GM19043 (cell line): ENCODE measurements at regions not wholly inside any gene's neighbourhood (a gene's known extent, or its start where the extent isn't known, plus 50 kb on each side); places are given as distances from the start of the nearest gene placed in this dataset.
"Not testable (repeated sequence)": the region's sequence is repeated elsewhere in the genome, so short reads cannot be mapped to it uniquely, and the experiment has no call there.

ENCODE experiments used
- ATAC-seq: cut with Tn5 transposase; IDR thresholded peaks from one replicate; pipeline ENCODE4 v1.9.1; 2021; ENCODE audit warnings: low read depth; ENCODE audit not compliant: unreplicated experiment

DNA sequence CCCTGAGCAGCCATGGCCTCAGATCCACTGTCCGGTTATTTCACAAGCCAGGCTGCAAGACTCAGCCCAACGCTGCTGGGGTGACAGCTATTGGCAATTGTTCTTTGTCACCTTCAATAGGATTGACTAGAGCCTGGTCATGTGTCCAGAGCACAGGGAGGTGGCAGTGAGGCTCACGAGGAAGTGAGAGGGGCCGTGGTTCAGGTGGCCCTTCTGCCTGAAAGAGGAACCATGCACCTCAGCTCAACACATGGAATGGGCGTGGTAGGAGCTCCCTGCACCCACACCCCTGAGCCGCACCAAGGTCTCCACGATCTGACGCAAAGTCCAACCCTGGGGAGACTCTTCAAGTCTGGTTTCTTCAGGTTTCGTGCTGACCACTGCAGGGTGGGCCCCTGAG is 184.8 kb upstream of the CDH4 start:
- ATAC-seq = no peak

DNA sequence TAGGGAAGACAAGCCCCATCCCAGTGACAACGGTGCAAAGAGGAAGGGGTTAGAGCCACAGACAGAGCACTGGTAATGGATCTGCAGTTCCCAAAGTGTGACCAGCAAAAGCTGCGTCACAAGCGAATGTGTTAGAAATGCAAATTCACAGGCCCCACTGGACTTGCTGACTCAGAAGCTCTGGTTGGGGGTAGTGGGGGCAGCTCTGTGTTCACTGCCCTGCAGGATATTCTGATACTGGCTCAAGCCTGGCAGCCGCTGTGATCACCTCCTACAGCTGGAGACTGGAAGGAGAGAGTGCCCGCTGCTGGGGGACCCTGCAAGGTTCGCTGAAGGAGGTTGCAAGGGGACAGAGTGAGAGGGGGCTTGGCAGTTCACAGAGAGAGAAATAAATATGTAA is 179.7 kb upstream of the CDH4 start:
- no peak for ATAC-seq

- no peak for ATAC-seq
These were observed 178.7 kb upstream of the CDH4 start for GRCh38 chr20:61073376-61073775.

DNA sequence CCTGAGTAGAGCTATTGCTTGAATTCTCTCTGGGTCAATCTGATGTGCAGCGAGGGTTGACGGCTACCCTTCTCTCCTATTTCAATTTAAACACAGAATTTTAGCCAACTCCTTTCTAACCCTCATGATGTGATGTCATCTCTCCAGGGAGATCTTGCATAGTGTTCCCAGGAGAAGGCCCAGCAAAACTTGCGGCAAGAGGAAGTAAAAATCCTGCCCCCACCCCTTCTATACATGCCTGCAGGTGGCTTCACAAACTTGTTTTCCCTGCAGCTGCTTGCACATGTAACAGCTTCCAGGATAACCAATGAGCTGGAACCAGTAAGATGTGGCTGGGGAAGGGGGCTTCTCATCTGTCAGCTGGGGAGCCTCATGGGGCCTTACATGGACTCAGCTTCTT is 169.3 kb upstream of the CDH4 start:
- no peak for ATAC-seq

DNA sequence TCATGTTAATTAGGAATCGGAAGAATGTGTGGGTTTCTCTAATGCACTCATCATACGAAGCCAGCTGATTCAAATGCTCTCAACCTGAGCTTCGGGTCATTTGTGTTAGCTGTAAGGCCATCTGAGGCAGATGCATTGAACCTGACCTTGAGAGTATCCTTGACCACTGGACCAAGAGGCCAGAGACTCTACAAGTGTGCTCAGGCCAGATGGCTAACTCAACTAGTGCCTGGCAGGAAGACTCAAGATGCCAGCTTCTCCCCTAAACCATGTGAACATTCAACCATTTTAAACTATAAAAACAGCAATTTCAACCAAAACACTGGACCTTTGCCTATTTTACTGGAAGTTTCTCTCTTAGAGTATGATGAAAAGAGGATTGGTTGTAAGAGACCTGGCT is 168.6 kb upstream of the CDH4 start:
- no peak for ATAC-seq

GRCh38 chr20:61086031-61086430 is 166.0 kb upstream of the CDH4 start:
- ATAC-seq = no peak

- ATAC-seq = no peak
These were observed 161.5 kb upstream of the CDH4 start for GRCh38 chr20:61090541-61090940.

- no peak for ATAC-seq
These were observed 159.8 kb upstream of the CDH4 start for GRCh38 chr20:61092251-61092650.

GRCh38 chr20:61094581-61094980 is 157.5 kb upstream of the CDH4 start:
- ATAC-seq = no peak

- no peak for ATAC-seq
These were observed 155.6 kb upstream of the CDH4 start for GRCh38 chr20:61096463-61096862.

GRCh38 chr20:61099806-61100205 is 152.3 kb upstream of the CDH4 start:
- no peak for ATAC-seq

DNA sequence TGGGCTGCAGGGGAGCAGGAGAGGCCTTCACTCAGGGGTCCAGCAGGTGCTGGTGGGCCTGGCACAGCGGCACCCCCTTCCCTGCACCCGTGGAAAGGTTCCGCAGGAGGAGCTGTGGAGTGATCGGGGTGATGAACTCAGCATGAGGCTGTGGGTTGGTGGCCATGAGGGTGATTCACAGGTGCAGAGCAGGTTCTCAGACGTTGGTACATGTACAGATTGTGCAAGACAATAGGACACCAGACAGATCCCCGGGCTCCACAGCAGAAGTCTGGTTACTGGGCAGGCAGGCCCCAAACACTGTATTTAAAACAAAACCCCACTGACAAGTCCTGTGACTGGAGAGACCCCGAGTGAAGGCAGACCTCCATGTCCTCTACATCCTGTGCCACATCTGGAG is 151.6 kb upstream of the CDH4 start:
- ATAC-seq = no peak

- ATAC-seq = not testable (repeated sequence)
These were observed 150.7 kb upstream of the CDH4 start for GRCh38 chr20:61101321-61101720.

DNA sequence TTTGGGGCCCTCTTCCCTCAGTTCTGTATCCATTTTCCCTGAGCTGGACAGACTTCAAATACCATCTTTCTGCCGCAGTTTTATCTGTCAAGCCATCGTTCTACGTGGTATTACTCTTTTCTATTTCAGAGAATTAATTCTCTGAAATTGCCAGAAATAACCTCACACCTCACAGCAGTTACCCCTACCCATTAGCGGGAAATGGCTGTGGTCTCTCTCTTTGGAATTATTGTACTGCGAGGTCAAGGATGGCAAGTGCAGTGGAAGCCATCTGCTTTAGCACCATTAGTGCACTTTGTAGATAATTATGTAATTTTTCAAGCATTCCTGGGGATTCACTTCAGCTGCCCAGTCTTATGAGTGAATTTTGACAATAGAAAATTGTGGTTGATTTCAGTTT is 147.8 kb upstream of the CDH4 start:
- no peak for ATAC-seq

- no peak for ATAC-seq
These were observed 146.7 kb upstream of the CDH4 start for GRCh38 chr20:61105395-61105794.

DNA sequence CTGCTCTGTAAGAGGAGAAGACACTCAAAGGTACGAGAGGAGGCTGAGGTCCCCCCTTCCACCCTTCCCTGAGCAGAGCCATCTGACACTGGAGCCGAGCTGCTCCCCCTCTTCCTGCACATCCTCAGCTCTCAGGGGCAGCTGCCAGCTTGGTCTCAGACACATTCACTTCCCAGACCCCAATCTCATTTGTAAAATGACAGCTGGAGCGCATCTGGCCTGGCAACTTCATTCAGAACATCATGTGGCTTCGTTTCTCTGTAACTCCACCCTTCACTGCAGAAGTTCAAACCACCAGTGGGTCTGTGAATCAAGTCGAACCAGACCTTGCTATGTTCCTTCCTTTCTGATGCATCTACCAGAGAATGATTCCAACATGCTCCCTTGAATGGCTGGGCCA is 145.6 kb upstream of the CDH4 start:
- ATAC-seq = no peak

DNA sequence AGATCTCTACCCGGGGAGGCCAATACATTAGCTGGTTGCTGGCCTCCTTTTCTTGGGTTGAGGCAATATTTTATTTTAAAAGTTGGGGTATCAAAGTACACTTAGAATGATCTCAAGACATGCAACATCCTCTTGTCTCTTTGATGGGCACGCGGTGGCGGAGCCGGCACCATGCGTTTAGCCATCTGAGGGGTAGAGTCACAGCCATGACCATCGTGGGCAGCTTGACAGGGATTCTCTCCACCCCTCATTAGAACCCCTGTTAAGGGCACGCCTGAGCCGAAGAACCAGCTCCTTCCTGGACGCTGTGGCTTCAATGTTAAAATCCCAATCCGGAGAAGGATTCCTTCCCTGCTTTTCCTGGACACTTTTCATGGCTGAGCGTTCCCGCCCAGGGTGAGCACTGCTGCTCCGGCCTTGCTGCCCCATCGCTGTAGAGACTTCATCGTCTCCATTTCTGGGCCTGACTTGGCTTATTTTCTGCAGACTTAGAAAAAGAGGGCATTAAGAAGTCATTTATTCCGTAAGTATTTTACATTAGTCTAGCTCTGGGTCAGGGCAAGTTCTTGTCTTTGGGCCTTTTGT is 142.7 kb upstream of the CDH4 start:
- no peak for ATAC-seq

GRCh38 chr20:61112515-61112914 is 139.5 kb upstream of the CDH4 start:
- no peak for ATAC-seq

DNA sequence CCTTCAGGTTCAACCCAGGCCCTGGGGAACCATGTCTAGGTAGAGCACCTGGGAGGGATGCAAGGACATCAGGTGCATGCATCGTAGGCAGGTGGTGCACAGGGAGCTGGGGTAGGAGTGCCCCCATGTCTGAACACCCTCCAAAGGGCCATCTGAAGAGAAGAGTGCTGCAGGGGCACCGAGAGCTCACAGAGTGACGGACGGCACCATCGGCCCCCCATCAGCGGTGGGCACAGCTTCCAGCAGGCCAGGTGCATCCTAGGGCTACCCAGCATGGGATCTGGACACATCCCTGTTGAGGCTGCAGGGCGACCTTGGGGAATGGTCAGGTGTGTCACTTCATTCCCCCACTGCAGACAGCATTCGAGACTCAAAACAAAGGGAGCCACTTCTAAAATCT is 138.3 kb upstream of the CDH4 start:
- ATAC-seq = no peak

GRCh38 chr20:61114493-61115175 is 137.4 kb upstream of the CDH4 start:
- ATAC-seq = no peak

GRCh38 chr20:61115364-61116065 is 136.5 kb upstream of the CDH4 start:
- ATAC-seq = no peak

GRCh38 chr20:61117725-61118124 is 134.3 kb upstream of the CDH4 start:
- no peak for ATAC-seq
